Lower lobe of right lung (tissue), 2 donors: ENCODE measurements at regions not wholly inside any gene's neighbourhood (a gene's known extent, or its start where the extent isn't known, plus 50 kb on each side); places are given as distances from the start of the nearest gene placed in this dataset.

Experiments used
- ATAC-seq, 2 donors: fragments of 200-7000 bp; cut with Tn5 transposase; one replicate each; pipeline ENCODE4 v1.9.1; 2020 to 2022; ENCODE audit warnings: mild to moderate bottlenecking in 2 of 2, moderate library complexity in 2 of 2
- DNase-seq: peaks from one replicate; pipeline ENCODE4 v3.0.0-alpha.2; 2020
- H3K27ac ChIP-seq: fragments of 200-600 bp; one replicate; pipeline ENCODE4 v1.8.0; 2022
- H3K27me3 ChIP-seq: fragments of 200-600 bp; one replicate; pipeline ENCODE4 v1.8.0; 2022; ENCODE audit warnings: low read depth
- H3K36me3 ChIP-seq: fragments of 200-600 bp; one replicate; pipeline ENCODE4 v1.8.0; 2022; ENCODE audit warnings: mild to moderate bottlenecking
- H3K4me1 ChIP-seq: fragments of 200-600 bp; one replicate; pipeline ENCODE4 v1.8.0; 2022
- H3K4me3 ChIP-seq: fragments of 200-600 bp; one replicate; pipeline ENCODE4 v1.8.0; 2022; ENCODE audit warnings: mild to moderate bottlenecking
- H3K9me3 ChIP-seq: fragments of 200-600 bp; one replicate; pipeline ENCODE4 v1.8.0; 2022
- intact Hi-C: fragments of 100-400 bp; cut with DNase I; formaldehyde crosslinking; loops from one replicate; pipeline ENCODE4 v1.11.0; 2022
- TF ChIP-seq, protein P1 (sequence below): fragments of 200-600 bp; IDR thresholded peaks from one replicate; pipeline ENCODE4 v1.8.0; 2022; ENCODE audit warnings: antibody characterized with exemption, mild to moderate bottlenecking
- donor health status: DM: no; HTN: yes; CAD: no; lungs with severe emphysema.

DNA sequence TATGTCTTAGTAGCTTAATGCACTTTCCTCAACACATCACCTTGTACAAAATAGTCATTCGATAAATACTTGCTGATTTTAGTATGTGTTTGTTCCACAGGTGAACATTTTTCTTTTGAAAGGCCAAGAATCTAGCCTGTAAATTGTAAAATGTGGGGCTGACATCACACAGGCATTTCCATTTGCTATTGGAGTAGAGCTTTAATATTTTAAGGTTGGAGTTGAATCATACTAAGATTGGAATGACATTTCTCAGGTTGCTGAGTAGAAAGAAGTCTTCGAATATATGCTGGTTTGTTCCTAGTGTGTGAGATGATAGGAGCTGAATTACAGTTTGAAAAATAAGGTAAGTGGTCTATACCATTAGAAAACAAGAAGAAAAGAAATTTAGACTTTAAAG lies 112.3 kb upstream of the FRY start:
- no peak overlapping the region for H3K4me3 ChIP-seq
- TF ChIP-seq, protein P1, sequence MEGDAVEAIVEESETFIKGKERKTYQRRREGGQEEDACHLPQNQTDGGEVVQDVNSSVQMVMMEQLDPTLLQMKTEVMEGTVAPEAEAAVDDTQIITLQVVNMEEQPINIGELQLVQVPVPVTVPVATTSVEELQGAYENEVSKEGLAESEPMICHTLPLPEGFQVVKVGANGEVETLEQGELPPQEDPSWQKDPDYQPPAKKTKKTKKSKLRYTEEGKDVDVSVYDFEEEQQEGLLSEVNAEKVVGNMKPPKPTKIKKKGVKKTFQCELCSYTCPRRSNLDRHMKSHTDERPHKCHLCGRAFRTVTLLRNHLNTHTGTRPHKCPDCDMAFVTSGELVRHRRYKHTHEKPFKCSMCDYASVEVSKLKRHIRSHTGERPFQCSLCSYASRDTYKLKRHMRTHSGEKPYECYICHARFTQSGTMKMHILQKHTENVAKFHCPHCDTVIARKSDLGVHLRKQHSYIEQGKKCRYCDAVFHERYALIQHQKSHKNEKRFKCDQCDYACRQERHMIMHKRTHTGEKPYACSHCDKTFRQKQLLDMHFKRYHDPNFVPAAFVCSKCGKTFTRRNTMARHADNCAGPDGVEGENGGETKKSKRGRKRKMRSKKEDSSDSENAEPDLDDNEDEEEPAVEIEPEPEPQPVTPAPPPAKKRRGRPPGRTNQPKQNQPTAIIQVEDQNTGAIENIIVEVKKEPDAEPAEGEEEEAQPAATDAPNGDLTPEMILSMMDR = no peak
- H3K27ac ChIP-seq = no peak overlapping the region
- H3K4me1 ChIP-seq = peaks cover 8% of the 10 kb centered on the region
- intact Hi-C loops = loop anchor here (10.0 kb wide), 1 partner anchor 396 kb away; the partner anchor contains the start of genes BRCA2 and ZAR1L
- DNase-seq (no peak), ATAC-seq (no peak)
- no peaks in the 10 kb centered on the region for H3K36me3 ChIP-seq
- no peaks in the 10 kb centered on the region for H3K9me3 ChIP-seq
- H3K27me3 ChIP-seq = no peaks in the 10 kb centered on the region

DNA sequence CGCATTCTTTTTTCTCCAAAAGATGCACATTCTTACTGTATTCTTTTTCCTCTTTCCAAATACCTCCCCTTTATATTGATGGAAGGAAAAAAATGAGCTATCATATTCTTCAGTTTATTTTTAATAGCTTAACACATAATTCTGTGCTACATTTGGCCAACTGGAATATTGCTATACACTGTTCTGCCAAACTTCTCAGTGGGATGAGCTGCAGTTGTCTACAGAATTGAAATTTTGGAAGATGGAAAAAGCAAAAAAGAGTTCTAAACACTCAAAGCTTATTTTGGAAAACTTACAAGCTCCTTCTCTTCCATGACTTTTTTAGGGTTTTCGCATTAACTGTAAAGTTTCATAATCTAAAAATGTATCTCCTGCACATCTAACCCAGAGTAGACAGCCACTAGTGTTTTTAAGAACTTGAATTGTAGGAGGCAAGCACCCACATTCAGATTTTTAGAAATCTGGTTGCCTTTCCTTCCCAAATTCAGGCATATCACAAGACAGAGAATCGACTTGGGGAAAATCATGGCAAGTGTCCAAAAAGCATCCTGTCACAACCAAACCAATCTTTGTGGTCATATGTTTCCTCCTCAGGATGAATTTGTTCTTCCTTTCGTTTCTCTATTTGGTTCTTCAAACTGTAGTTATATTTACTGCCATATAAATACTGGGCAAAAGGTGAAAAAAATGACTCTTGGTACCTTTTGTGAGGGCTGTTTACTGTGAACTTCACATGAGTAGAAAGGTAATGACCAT lies 111.4 kb upstream of the FRY start:
- Histone ChIP-seq H3K27me3 (no peaks in the 10 kb centered on the region), H3K27ac (no peak overlapping the region), H3K4me1 (peaks cover 8% of the 10 kb centered on the region), H3K9me3 (no peaks in the 10 kb centered on the region), H3K4me3 (no peak overlapping the region), H3K36me3 (no peaks in the 10 kb centered on the region)
- TF ChIP-seq, protein P1 = no peak
- intact Hi-C loops = loop anchor here (10.0 kb wide), 1 partner anchor 395 kb away; the partner anchor contains the start of genes BRCA2 and ZAR1L
- no peak for ATAC-seq
- DNase-seq = no peak

DNA sequence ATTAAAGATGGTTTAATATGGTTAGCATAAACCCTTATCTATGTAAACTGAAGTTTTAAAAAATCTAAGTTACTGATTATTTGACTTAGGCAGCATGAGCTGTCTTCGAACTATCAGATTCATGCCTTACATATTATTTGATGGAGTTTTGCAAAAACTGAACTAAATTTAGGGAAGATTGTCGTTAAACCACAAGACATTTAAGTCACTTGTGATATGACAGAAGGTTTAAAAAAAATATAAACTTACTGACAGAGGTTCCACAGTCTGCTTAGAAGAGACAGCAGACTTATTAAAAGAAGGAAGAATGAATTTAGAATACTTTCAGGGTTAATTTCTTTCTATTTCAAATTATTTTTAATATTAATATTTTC lies 110.9 kb upstream of the FRY start:
- intact Hi-C loops = no loop called here
- H3K4me3 ChIP-seq = no peak overlapping the region
- H3K27me3 ChIP-seq = no peaks in the 10 kb centered on the region
- peaks cover 8% of the 10 kb centered on the region for H3K4me1 ChIP-seq
- H3K9me3 ChIP-seq = no peaks in the 10 kb centered on the region
- DNase-seq (no peak), ATAC-seq (no peak)
- TF ChIP-seq, protein P1 = no peak
- H3K27ac ChIP-seq = no peak overlapping the region
- H3K36me3 ChIP-seq = no peaks in the 10 kb centered on the region

DNA sequence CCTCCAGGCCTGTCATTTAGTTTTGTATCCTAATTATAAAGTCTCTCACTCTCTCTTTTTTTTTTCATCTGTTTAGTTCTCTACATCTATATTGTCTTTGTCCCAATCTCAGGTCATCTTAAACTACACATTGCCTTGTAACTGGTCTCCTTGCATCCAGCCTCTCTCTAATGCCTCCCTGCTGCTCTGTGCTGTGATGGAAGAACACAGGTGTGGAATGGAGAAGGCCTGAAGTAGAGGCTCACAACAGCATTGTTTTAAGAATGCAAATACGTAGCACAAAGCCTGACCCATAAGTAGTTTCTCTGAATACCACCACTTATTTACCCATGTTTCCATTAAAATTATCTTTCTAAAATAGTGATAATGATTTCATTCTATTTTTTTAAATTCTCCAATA lies 108.8 kb upstream of the FRY start:
- Histone ChIP-seq H3K4me1 (peaks cover 16% of the 10 kb centered on the region), H3K27ac (no peak overlapping the region), H3K27me3 (no peaks in the 10 kb centered on the region), H3K9me3 (no peaks in the 10 kb centered on the region), H3K4me3 (no peak overlapping the region), H3K36me3 (no peaks in the 10 kb centered on the region)
- ATAC-seq (no peak), DNase-seq (no peak)
- intact Hi-C loops = no loop called here
- TF ChIP-seq, protein P1 = no peak

DNA sequence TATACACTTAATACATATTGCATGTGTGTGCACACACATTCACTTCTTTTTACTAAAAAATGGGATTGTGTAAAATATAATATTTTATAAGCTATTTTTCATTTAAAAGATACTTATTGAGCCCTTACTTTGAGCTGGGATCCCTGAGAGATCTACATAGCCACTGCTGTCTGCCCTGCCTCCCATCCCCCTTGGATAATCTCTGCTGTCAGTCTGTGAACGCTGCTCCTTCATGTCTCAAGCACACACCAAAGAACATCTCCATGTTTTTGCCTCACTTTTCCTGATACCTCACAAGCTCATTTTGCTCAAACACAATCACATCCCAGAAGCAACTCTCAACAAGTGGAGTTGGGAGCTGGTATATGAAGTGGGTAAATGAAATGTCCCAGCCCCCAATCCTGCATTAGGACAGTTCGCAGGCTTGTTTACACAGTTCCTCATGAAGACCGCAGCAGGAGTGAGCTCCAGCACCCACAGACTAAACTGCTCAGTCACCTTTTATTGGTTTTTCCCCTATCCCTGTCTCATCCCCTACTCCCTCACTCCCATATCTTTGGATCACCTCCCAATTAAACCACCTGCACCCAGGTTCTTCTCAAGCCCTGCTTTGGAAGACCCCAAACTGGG lies 108.3 kb upstream of the FRY start:
- intact Hi-C loops = no loop called here
- H3K27me3 ChIP-seq = no peaks in the 10 kb centered on the region
- peaks cover 19% of the 10 kb centered on the region for H3K4me1 ChIP-seq
- no peak for DNase-seq
- no peak overlapping the region for H3K27ac ChIP-seq
- H3K36me3 ChIP-seq = no peaks in the 10 kb centered on the region
- no peak overlapping the region for H3K4me3 ChIP-seq
- H3K9me3 ChIP-seq = no peaks in the 10 kb centered on the region
- ATAC-seq = no peak
- TF ChIP-seq, protein P1 = no peak
